H1 (cell line): ENCODE measurements at regions not wholly inside any gene's neighbourhood (a gene's known extent, or its start where the extent isn't known, plus 50 kb on each side); places are given as distances from the start of the nearest gene placed in this dataset.

Experiments
- CREB1 ChIP-seq: IDR thresholded peaks from 2 replicates; pipeline ENCODE4 v1.6.1; 2012; ENCODE audit warnings: inconsistent platforms
- EZH2 ChIP-seq: fragments of 200-600 bp; sonication (generic); IDR thresholded peaks from 2 replicates; pipeline ENCODE4 v1.7.1; 2012; ENCODE audit warnings: low read depth, mild to moderate bottlenecking, moderate library complexity, low read length, inconsistent platforms; ENCODE audit not compliant: severe bottlenecking
- KDM1A ChIP-seq: fragments of 200-600, 300-600 bp; sonication (generic); IDR thresholded peaks from 2 replicates; pipeline ENCODE4 v1.7.1; 2016; ENCODE audit warnings: mild to moderate bottlenecking, low read length, borderline replicate concordance
- POLR2AphosphoS5 ChIP-seq: IDR thresholded peaks from 2 replicates; pipeline ENCODE4 v1.6.1; 2011; ENCODE audit warnings: low read depth, low read length
- RAD21 ChIP-seq, 2 experiments: IDR thresholded peaks in 1 of 2; conservative IDR thresholded peaks in 1 of 2; 2 replicates each; pipeline ENCODE4 v1.6.1; 2011; ENCODE audit warnings: low read depth in 2 of 2, low read length in 2 of 2, improper control_type of control experiment in 1 of 2, inconsistent platforms in 1 of 2, mild to moderate bottlenecking in 1 of 2, moderate library complexity in 1 of 2
- RFX5 ChIP-seq: IDR thresholded peaks from 2 replicates; pipeline ENCODE4 v1.6.1; 2011; ENCODE audit warnings: low read depth, low read length, improper control_type of control experiment, borderline replicate concordance
- SAP30 ChIP-seq: fragments of 300-600 bp; sonication (generic); IDR thresholded peaks from 2 replicates; pipeline ENCODE4 v1.7.1; 2012; ENCODE audit warnings: low read length, moderate library complexity, mild to moderate bottlenecking, inconsistent platforms; ENCODE audit not compliant: insufficient read depth, insufficient replicate concordance
- TF ChIP-seq, protein P1 (sequence below): fragments of 300-600 bp; sonication (generic); IDR thresholded peaks from 2 replicates; pipeline ENCODE4 v1.7.1; 2012; ENCODE audit warnings: low read length, moderate library complexity, mild to moderate bottlenecking, inconsistent platforms; ENCODE audit not compliant: insufficient replicate concordance
- TF ChIP-seq, protein P2 (sequence below): IDR thresholded peaks from 2 replicates; pipeline ENCODE4 v1.6.1; 2012; ENCODE audit warnings: low read length, inconsistent platforms

DNA sequence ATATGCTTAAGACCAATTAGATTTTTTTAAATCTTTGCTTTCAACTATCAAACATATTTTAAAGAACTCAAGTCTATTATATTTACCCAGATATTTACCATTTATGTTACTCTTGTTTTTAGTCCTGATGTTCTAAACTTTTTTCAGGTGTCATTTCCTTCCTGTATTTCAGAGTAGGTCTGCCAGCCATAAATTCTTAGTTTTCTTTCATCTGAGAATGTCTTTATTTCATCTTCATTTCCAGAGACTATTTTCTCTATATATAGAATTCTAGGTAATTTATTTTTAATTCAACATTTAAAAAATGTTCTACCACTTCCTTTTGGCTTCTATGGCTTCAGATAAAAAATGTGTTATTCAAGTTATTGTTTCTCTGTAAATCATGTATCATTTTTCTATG, 218.2 kb upstream of the AMIGO2 start (continued):
- TF ChIP-seq, protein P1, sequence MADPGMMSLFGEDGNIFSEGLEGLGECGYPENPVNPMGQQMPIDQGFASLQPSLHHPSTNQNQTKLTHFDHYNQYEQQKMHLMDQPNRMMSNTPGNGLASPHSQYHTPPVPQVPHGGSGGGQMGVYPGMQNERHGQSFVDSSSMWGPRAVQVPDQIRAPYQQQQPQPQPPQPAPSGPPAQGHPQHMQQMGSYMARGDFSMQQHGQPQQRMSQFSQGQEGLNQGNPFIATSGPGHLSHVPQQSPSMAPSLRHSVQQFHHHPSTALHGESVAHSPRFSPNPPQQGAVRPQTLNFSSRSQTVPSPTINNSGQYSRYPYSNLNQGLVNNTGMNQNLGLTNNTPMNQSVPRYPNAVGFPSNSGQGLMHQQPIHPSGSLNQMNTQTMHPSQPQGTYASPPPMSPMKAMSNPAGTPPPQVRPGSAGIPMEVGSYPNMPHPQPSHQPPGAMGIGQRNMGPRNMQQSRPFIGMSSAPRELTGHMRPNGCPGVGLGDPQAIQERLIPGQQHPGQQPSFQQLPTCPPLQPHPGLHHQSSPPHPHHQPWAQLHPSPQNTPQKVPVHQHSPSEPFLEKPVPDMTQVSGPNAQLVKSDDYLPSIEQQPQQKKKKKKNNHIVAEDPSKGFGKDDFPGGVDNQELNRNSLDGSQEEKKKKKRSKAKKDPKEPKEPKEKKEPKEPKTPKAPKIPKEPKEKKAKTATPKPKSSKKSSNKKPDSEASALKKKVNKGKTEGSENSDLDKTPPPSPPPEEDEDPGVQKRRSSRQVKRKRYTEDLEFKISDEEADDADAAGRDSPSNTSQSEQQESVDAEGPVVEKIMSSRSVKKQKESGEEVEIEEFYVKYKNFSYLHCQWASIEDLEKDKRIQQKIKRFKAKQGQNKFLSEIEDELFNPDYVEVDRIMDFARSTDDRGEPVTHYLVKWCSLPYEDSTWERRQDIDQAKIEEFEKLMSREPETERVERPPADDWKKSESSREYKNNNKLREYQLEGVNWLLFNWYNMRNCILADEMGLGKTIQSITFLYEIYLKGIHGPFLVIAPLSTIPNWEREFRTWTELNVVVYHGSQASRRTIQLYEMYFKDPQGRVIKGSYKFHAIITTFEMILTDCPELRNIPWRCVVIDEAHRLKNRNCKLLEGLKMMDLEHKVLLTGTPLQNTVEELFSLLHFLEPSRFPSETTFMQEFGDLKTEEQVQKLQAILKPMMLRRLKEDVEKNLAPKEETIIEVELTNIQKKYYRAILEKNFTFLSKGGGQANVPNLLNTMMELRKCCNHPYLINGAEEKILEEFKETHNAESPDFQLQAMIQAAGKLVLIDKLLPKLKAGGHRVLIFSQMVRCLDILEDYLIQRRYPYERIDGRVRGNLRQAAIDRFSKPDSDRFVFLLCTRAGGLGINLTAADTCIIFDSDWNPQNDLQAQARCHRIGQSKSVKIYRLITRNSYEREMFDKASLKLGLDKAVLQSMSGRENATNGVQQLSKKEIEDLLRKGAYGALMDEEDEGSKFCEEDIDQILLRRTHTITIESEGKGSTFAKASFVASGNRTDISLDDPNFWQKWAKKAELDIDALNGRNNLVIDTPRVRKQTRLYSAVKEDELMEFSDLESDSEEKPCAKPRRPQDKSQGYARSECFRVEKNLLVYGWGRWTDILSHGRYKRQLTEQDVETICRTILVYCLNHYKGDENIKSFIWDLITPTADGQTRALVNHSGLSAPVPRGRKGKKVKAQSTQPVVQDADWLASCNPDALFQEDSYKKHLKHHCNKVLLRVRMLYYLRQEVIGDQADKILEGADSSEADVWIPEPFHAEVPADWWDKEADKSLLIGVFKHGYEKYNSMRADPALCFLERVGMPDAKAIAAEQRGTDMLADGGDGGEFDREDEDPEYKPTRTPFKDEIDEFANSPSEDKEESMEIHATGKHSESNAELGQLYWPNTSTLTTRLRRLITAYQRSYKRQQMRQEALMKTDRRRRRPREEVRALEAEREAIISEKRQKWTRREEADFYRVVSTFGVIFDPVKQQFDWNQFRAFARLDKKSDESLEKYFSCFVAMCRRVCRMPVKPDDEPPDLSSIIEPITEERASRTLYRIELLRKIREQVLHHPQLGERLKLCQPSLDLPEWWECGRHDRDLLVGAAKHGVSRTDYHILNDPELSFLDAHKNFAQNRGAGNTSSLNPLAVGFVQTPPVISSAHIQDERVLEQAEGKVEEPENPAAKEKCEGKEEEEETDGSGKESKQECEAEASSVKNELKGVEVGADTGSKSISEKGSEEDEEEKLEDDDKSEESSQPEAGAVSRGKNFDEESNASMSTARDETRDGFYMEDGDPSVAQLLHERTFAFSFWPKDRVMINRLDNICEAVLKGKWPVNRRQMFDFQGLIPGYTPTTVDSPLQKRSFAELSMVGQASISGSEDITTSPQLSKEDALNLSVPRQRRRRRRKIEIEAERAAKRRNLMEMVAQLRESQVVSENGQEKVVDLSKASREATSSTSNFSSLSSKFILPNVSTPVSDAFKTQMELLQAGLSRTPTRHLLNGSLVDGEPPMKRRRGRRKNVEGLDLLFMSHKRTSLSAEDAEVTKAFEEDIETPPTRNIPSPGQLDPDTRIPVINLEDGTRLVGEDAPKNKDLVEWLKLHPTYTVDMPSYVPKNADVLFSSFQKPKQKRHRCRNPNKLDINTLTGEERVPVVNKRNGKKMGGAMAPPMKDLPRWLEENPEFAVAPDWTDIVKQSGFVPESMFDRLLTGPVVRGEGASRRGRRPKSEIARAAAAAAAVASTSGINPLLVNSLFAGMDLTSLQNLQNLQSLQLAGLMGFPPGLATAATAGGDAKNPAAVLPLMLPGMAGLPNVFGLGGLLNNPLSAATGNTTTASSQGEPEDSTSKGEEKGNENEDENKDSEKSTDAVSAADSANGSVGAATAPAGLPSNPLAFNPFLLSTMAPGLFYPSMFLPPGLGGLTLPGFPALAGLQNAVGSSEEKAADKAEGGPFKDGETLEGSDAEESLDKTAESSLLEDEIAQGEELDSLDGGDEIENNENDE: no peak
- TF ChIP-seq, protein P2, sequence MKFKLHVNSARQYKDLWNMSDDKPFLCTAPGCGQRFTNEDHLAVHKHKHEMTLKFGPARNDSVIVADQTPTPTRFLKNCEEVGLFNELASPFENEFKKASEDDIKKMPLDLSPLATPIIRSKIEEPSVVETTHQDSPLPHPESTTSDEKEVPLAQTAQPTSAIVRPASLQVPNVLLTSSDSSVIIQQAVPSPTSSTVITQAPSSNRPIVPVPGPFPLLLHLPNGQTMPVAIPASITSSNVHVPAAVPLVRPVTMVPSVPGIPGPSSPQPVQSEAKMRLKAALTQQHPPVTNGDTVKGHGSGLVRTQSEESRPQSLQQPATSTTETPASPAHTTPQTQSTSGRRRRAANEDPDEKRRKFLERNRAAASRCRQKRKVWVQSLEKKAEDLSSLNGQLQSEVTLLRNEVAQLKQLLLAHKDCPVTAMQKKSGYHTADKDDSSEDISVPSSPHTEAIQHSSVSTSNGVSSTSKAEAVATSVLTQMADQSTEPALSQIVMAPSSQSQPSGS: no peak
- TF ChIP-seq POLR2AphosphoS5: no peak
- TF ChIP-seq CREB1: no peak
- no peak for TF ChIP-seq RFX5
- no peak for TF ChIP-seq SAP30
- TF ChIP-seq EZH2: no peak
- no peak for TF ChIP-seq RAD21 (IDR thresholded peaks at IDR 0.05 in 1 of 2, conservative IDR thresholded peaks at IDR 0.05 in 1 of 2; ENCODE audit: low read depth in 2 of 2, low read length in 2 of 2)
- TF ChIP-seq KDM1A: no peak
